ENCODE measurements at regions not wholly inside any gene's neighbourhood (a gene's known extent, or its start where the extent isn't known, plus 50 kb on each side); places are given as distances from the start of the nearest gene placed in this dataset.
A peak's percentile ranks its signal among the peaks of the same experiment; 100 is the strongest.

DNA sequence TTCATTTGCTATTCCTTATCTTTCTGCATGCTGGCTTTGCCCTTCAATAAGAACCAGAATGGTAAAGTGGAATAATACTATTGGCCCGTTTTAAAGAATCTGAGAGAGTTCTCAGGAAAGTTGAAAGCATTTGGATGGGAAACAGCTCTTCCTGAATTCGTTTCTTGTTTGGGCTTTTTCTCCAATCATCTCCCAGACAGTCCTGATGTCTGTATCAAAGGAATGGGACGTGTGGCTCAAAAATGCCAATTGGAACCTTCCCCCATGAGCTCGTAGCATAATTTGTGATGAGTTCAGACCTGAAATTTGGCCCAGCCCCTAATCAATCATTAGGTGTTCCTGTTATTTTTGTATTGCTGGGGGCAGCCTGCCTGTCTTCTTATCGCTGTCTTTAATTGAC, 75.8 kb upstream of the BACH2 start:
- TF ChIP-seq ZFX (IDR thresholded peaks at IDR 0.05; ENCODE audit: borderline replicate concordance): no peak
- TF ChIP-seq, protein P1, sequence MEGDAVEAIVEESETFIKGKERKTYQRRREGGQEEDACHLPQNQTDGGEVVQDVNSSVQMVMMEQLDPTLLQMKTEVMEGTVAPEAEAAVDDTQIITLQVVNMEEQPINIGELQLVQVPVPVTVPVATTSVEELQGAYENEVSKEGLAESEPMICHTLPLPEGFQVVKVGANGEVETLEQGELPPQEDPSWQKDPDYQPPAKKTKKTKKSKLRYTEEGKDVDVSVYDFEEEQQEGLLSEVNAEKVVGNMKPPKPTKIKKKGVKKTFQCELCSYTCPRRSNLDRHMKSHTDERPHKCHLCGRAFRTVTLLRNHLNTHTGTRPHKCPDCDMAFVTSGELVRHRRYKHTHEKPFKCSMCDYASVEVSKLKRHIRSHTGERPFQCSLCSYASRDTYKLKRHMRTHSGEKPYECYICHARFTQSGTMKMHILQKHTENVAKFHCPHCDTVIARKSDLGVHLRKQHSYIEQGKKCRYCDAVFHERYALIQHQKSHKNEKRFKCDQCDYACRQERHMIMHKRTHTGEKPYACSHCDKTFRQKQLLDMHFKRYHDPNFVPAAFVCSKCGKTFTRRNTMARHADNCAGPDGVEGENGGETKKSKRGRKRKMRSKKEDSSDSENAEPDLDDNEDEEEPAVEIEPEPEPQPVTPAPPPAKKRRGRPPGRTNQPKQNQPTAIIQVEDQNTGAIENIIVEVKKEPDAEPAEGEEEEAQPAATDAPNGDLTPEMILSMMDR (IDR thresholded peaks at IDR 0.05): no peak
- no peak overlapping the region for H3K27ac ChIP-seq

DNA sequence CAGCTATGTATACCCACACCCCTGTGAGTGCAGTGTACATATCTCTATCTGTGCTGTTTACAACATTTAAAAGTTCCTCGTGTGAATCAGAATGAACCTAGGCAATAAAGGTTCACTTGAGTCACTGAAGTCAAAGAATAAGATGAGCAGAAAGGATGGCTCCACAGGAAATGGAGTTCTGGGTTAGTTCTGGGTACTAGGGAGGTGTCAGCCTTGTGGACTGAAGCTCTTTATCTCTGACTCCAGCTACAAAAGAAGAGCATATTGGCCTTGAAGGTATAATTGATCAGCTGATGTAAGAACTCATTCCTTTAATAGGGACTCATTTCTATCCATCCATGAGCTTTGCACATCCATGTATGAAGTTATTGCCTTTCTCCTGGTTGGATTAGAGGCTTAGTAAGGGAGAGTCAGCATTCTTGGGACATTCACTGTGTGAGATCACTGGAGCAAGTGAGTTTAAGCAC, 73.9 kb upstream of the BACH2 start:
- no peak overlapping the region for H3K27ac ChIP-seq
- TF ChIP-seq, protein P1 (IDR thresholded peaks at IDR 0.05): no peak
- TF ChIP-seq ZFX (IDR thresholded peaks at IDR 0.05; ENCODE audit: borderline replicate concordance): no peak

DNA sequence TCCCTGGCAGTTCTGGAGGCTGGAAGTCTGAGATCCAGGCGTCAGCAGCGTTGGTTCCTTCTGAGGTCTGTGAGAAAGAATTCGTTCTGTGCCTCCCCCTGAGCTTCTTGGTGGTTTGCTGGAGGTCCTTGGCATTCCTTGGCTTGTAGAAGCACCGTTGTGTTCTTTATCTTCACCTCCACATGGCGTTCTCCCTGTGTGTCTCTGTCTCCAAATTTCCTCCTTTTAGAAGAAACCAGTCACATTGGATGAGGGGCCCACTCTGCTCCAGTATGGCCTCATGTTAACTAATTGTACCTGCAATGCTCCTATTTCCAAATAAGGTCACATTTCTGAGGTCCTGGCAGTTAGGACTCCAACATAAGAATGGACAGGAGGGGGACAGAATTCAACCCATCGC, 73.0 kb upstream of the BACH2 start:
- TF ChIP-seq, protein P1 (IDR thresholded peaks at IDR 0.05): no peak
- TF ChIP-seq ZFX (IDR thresholded peaks at IDR 0.05; ENCODE audit: borderline replicate concordance): no peak
- no peak overlapping the region for H3K27ac ChIP-seq

DNA sequence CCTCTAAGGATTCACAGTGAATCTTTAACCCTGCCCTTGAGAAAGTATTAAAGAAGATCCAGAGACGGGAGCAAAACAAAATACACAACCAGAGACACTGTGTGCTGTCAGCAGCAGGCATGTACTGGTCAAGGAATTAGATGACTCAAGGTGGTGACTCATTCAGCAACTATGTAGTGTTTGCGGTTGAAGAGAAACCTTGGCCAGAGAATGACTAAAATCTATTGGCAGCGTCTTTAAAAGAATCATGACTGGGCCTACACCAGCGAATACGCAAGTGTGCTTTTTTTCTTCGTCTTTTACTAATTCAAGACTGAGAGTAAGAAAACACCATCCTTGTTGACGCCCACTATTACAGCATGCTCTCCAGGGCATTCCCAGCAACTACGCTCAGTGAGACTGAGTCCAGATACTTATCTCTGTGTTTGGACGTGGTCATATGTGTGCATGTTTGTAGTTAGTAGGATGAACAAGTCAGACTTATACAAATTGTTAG, 72.4 kb upstream of the BACH2 start:
- TF ChIP-seq, protein P1 (IDR thresholded peaks at IDR 0.05): no peak
- TF ChIP-seq ZFX (IDR thresholded peaks at IDR 0.05; ENCODE audit: borderline replicate concordance): no peak
- H3K27ac ChIP-seq: peak overlapping the region; percentile 36; the same call in 1 of the 2 replicates

DNA sequence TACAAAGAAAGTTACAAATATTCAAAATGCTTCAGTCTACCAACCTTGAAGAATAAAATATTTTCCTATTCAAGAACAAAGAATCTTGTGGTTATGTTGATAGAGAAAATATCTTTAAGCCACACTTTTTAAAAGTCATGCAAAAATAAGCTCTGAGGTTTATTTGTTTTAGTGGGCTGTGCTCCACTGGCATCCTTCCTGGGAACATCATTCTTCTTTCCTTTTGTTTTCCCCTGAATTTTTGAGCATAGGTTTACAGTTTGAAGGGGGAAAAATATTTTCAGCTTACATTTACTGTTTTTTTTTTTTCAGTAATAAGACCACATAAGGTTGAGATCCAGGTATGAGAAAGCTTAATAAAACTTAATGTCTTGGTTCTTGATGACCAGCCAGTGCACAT, 72.0 kb upstream of the BACH2 start:
- TF ChIP-seq ZFX (IDR thresholded peaks at IDR 0.05; ENCODE audit: borderline replicate concordance): no peak
- TF ChIP-seq, protein P1 (IDR thresholded peaks at IDR 0.05): no peak
- peak overlapping the region; percentile 36; the same call in 1 of the 2 replicates for H3K27ac ChIP-seq

DNA sequence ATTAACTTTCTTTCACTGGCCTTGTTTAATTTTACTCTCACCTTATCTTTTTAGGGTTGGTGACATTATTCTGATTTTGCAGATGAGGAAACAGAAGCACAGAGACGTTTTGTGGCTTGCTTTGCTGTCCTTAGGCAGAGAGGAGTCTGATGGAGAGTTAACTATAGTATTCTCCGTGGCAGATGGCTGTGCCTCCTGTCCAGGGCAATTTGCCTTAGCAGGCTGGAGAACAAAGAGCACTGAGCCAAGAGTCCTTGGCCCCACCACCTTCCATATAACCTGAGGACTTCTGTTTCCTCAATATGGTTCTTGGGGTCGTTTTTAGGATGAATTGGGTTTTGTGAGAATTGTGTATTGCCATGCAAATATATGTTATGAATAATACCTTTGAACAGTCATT, 71.4 kb upstream of the BACH2 start:
- TF ChIP-seq, protein P1 (IDR thresholded peaks at IDR 0.05): no peak
- no peak for TF ChIP-seq ZFX (IDR thresholded peaks at IDR 0.05; ENCODE audit: borderline replicate concordance)
- no peak overlapping the region for H3K27ac ChIP-seq

DNA sequence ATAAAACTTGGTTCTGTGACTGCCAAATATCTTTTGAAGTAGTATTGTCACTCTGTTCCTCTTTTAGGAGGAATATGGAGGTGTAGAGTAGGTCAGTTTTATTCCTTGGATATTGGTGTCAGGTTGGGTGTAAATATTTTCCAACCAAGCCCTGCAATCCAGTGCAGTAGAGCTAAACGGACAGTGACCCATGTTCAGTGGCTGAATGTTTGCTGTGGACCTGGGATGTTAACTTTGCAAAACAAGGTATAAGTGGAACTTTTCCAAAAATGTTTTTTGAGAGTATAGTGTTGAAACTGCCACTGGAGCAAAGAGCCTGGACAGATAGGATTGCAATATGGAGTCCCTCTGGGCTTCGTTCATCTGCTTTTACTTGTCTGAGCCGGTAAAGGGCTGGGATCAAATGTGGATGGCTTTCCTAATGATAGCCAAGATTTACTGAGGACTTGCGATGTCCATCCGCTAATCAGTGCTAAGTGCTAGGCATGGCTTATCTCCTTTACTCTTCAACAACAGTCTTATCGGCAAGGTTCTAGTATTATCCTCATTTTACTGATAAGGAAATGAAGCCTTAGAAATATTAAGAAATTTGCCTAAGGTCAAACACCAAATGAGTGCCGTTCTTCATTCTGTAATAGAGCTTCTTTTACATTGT, 69.0 kb upstream of the BACH2 start:
- H3K27ac ChIP-seq: no peak overlapping the region
- TF ChIP-seq, protein P1 (IDR thresholded peaks at IDR 0.05): no peak
- TF ChIP-seq ZFX (IDR thresholded peaks at IDR 0.05; ENCODE audit: borderline replicate concordance): no peak

Data from 22Rv1 (cell line).